Lower lobe of right lung (tissue), 2 donors: ENCODE measurements at regions not wholly inside any gene's neighbourhood (a gene's known extent, or its start where the extent isn't known, plus 50 kb on each side); places are given as distances from the start of the nearest gene placed in this dataset.

Experiments used
- ATAC-seq, 2 donors: fragments of 200-7000 bp; cut with Tn5 transposase; one replicate each; pipeline ENCODE4 v1.9.1; 2020 to 2022; ENCODE audit warnings: mild to moderate bottlenecking in 2 of 2, moderate library complexity in 2 of 2
- DNase-seq: peaks from one replicate; pipeline ENCODE4 v3.0.0-alpha.2; 2020
- H3K27ac ChIP-seq: fragments of 200-600 bp; one replicate; pipeline ENCODE4 v1.8.0; 2022
- H3K27me3 ChIP-seq: fragments of 200-600 bp; one replicate; pipeline ENCODE4 v1.8.0; 2022; ENCODE audit warnings: low read depth
- H3K36me3 ChIP-seq: fragments of 200-600 bp; one replicate; pipeline ENCODE4 v1.8.0; 2022; ENCODE audit warnings: mild to moderate bottlenecking
- H3K4me1 ChIP-seq: fragments of 200-600 bp; one replicate; pipeline ENCODE4 v1.8.0; 2022
- H3K4me3 ChIP-seq: fragments of 200-600 bp; one replicate; pipeline ENCODE4 v1.8.0; 2022; ENCODE audit warnings: mild to moderate bottlenecking
- H3K9me3 ChIP-seq: fragments of 200-600 bp; one replicate; pipeline ENCODE4 v1.8.0; 2022
- CTCF ChIP-seq: fragments of 200-600 bp; IDR thresholded peaks from one replicate; pipeline ENCODE4 v1.8.0; 2022; ENCODE audit warnings: antibody characterized with exemption, mild to moderate bottlenecking
- intact Hi-C: fragments of 100-400 bp; cut with DNase I; formaldehyde crosslinking; loops from one replicate; pipeline ENCODE4 v1.11.0; 2022
- donor health status: DM: no; HTN: yes; CAD: no; lungs with severe emphysema.

- Histone ChIP-seq H3K27ac (no peak overlapping the region), H3K4me1 (no peaks in the 10 kb centered on the region), H3K36me3 (no peaks in the 10 kb centered on the region), H3K4me3 (no peak overlapping the region), H3K9me3 (no peaks in the 10 kb centered on the region), H3K27me3 (no peaks in the 10 kb centered on the region)
- DNase-seq (no peak), ATAC-seq (no peak)
- no peak for TF ChIP-seq CTCF
- intact Hi-C loops: no loop called here
These were observed 851.8 kb downstream of the XPNPEP1 start for GRCh38 chr10:109071539-109071938.

GRCh38 chr10:109070492-109070891 is 852.8 kb downstream of the XPNPEP1 start:
- Histone ChIP-seq H3K27me3 (no peaks in the 10 kb centered on the region), H3K9me3 (no peaks in the 10 kb centered on the region), H3K36me3 (no peaks in the 10 kb centered on the region), H3K4me3 (no peak overlapping the region), H3K4me1 (no peaks in the 10 kb centered on the region), H3K27ac (no peak overlapping the region)
- DNase-seq: no peak
- ATAC-seq: no peak
- intact Hi-C loops: no loop called here
- no peak for TF ChIP-seq CTCF

GRCh38 chr10:109067031-109067430 is 856.3 kb downstream of the XPNPEP1 start:
- Histone ChIP-seq H3K4me3 (no peak overlapping the region), H3K36me3 (no peaks in the 10 kb centered on the region), H3K27ac (no peak overlapping the region), H3K27me3 (no peaks in the 10 kb centered on the region), H3K4me1 (no peaks in the 10 kb centered on the region), H3K9me3 (no peaks in the 10 kb centered on the region)
- ATAC-seq (no peak), DNase-seq (no peak)
- intact Hi-C loops: no loop called here
- TF ChIP-seq CTCF: no peak

GRCh38 chr10:109065821-109066220 is 857.5 kb downstream of the XPNPEP1 start:
- DNase-seq: no peak
- no peak for TF ChIP-seq CTCF
- no peaks in the 10 kb centered on the region for H3K27me3 ChIP-seq
- no peaks in the 10 kb centered on the region for H3K36me3 ChIP-seq
- intact Hi-C loops: no loop called here
- H3K4me3 ChIP-seq: no peak overlapping the region
- no peak for ATAC-seq
- no peak overlapping the region for H3K27ac ChIP-seq
- no peaks in the 10 kb centered on the region for H3K9me3 ChIP-seq
- H3K4me1 ChIP-seq: no peaks in the 10 kb centered on the region

- Histone ChIP-seq H3K27me3 (no peaks in the 10 kb centered on the region), H3K9me3 (no peaks in the 10 kb centered on the region), H3K4me1 (no peaks in the 10 kb centered on the region), H3K27ac (no peak overlapping the region), H3K4me3 (no peak overlapping the region), H3K36me3 (no peaks in the 10 kb centered on the region)
- DNase-seq (no peak), ATAC-seq (no peak)
- TF ChIP-seq CTCF: no peak
- intact Hi-C loops: no loop called here
These were observed 860.9 kb downstream of the XPNPEP1 start for GRCh38 chr10:109062371-109062770.

- H3K9me3 ChIP-seq: no peaks in the 10 kb centered on the region
- H3K4me1 ChIP-seq: no peaks in the 10 kb centered on the region
- intact Hi-C loops: no loop called here
- DNase-seq (no peak), ATAC-seq (no peak)
- TF ChIP-seq CTCF: no peak
- no peak overlapping the region for H3K27ac ChIP-seq
- H3K4me3 ChIP-seq: no peak overlapping the region
- H3K27me3 ChIP-seq: no peaks in the 10 kb centered on the region
- no peaks in the 10 kb centered on the region for H3K36me3 ChIP-seq
These were observed 868.1 kb downstream of the XPNPEP1 start for GRCh38 chr10:109055243-109055642.
